HCT116 (cell line): ENCODE measurements at regions not wholly inside any gene's neighbourhood (a gene's known extent, or its start where the extent isn't known, plus 50 kb on each side); places are given as distances from the start of the nearest gene placed in this dataset.

ENCODE experiments used
- ATAC-seq: fragments of 200-7000 bp; cut with Tn5 transposase; 2 replicates; pipeline ENCODE4 v1.9.1; 2020; ENCODE audit warnings: mild to moderate bottlenecking, moderate library complexity
- BruUV-seq: library from RNA; stranded (reverse); fragments of 400-500 nt; replicated peaks from 2 replicates; lab custom pipeline; 2021; lab: Mats Ljungman, UMichigan
- CTCF ChIA-PET: fragments of 300-600 bp; sonication (Branson Sonifier 250); formaldehyde crosslinking; loops from one replicate; lab custom pipeline; 2021; ENCODE audit warnings: antibody characterized with exemption; lab: Charles Lee
- POLR2A ChIA-PET: fragments of 300-600, 350-600 bp; sonication (Branson Sonifier 250); formaldehyde crosslinking; loops from one replicate; lab custom pipeline; 2021; ENCODE audit warnings: antibody characterized with exemption; lab: Charles Lee
- RAD21 ChIA-PET, 2 experiments: fragments of 300-600 bp; sonication (Branson Sonifier 250); formaldehyde crosslinking; loops; one replicate each; lab custom pipeline; 2023; ENCODE audit warnings: low total read pairs in 2 of 2; ENCODE audit not compliant: uncharacterized antibody in 2 of 2, unreplicated experiment in 2 of 2, low non-redundant PET in 1 of 2; lab: Charles Lee
- DNase-seq: peaks from one replicate; pipeline ENCODE4 v3.0.0-alpha.2; 2010; ENCODE audit warnings: low read depth, low spot score
- H2AFZ ChIP-seq: fragments of 200-600 bp; shearing (Covaris generic), sonication (generic); 2 replicates; pipeline ENCODE4 v1.6.1; 2017; ENCODE audit warnings: low read depth, mixed run types, mixed read lengths, antibody characterized with exemption, low read length; ENCODE audit not compliant: poor library complexity, severe bottlenecking
- H3K27ac ChIP-seq: 2 replicates; pipeline ENCODE4 v1.5.1; 2012; ENCODE audit warnings: low read depth, low read length
- H3K27me3 ChIP-seq: fragments of 200-600 bp; sonication (generic); 2 replicates; pipeline ENCODE4 v1.6.1; 2016; ENCODE audit warnings: mixed run types, low read length, mixed read lengths; ENCODE audit not compliant: insufficient read depth
- H3K36me3 ChIP-seq, 2 experiments: fragments of 200-500 bp in 1 of 2; fragments of 200-600 bp in 1 of 2; sonication (Bioruptor generic) in 1 of 2; sonication (generic) in 1 of 2; 2 replicates each; pipeline versions ENCODE4 v1.5.1 to v1.6.1; 2014 to 2016; ENCODE audit warnings: low read length in 2 of 2, inconsistent platforms in 1 of 2, mixed read lengths in 1 of 2, mixed run types in 1 of 2; ENCODE audit not compliant: insufficient read depth in 2 of 2, control insufficient read depth in 1 of 2
- H3K4me1 ChIP-seq, 2 experiments: fragments of 200-600 bp in 1 of 2; sonication (generic) in 1 of 2; 2 replicates each; pipeline versions ENCODE4 v1.5.1 to v1.6.1; 2012 to 2017; ENCODE audit warnings: low read length in 2 of 2, inconsistent platforms in 1 of 2, mild to moderate bottlenecking in 1 of 2, mixed read lengths in 1 of 2, mixed run types in 1 of 2, moderate library complexity in 1 of 2; ENCODE audit not compliant: insufficient read depth in 2 of 2, control insufficient read depth in 1 of 2
- H3K4me2 ChIP-seq: fragments of 200-600 bp; sonication (generic); 2 replicates; pipeline ENCODE4 v1.6.1; 2017; ENCODE audit warnings: mixed run types, low read length, mixed read lengths
- H3K4me3 ChIP-seq, 2 experiments: fragments of 200-600 bp in 1 of 2; sonication (generic) in 1 of 2; replicated peaks in 1 of 2; 2 replicates each; pipeline ENCODE4 v1.5.1; 2011 to 2016; ENCODE audit warnings: low read length in 2 of 2, control low read depth in 1 of 2, low read depth in 1 of 2, mild to moderate bottlenecking in 1 of 2, mixed read lengths in 1 of 2, mixed run types in 1 of 2
- H3K79me2 ChIP-seq: fragments of 200-600 bp; sonication (generic); 2 replicates; pipeline ENCODE4 v1.6.1; 2017; ENCODE audit warnings: mild to moderate bottlenecking, mixed run types, low read length, moderate library complexity, mixed read lengths; ENCODE audit not compliant: insufficient read depth
- H3K9ac ChIP-seq: fragments of 200-600 bp; sonication (generic); 2 replicates; pipeline ENCODE4 v1.6.1; 2016; ENCODE audit warnings: low read length, mixed read lengths
- H3K9me2 ChIP-seq: fragments of 200-600 bp; sonication (generic), shearing (Covaris generic); 2 replicates; pipeline ENCODE4 v1.6.1; 2017; ENCODE audit warnings: mixed run types, mild to moderate bottlenecking, moderate library complexity; ENCODE audit not compliant: insufficient read depth
- H3K9me3 ChIP-seq, 2 experiments: fragments of 200-500 bp in 1 of 2; fragments of 200-600 bp in 1 of 2; sonication (Bioruptor generic) in 1 of 2; sonication (generic) in 1 of 2; 2 replicates each; pipeline ENCODE4 v1.6.1; 2014 to 2017; ENCODE audit warnings: low read length in 2 of 2, mixed read lengths in 2 of 2, inconsistent platforms in 1 of 2, low read depth in 1 of 2, mild to moderate bottlenecking in 1 of 2, mixed run types in 1 of 2, moderate library complexity in 1 of 2; ENCODE audit not compliant: control insufficient read depth in 1 of 2, insufficient read depth in 1 of 2
- H4K20me1 ChIP-seq: fragments of 200-600 bp; sonication (generic), shearing (Covaris generic); 2 replicates; pipeline ENCODE4 v1.6.1; 2017; ENCODE audit warnings: mixed run types, mild to moderate bottlenecking, moderate library complexity; ENCODE audit not compliant: insufficient read depth
- CBX3 ChIP-seq: IDR thresholded peaks from 2 replicates; pipeline ENCODE4 v1.6.1; 2012; ENCODE audit warnings: low read depth
- FOSL1 ChIP-seq: IDR thresholded peaks from 2 replicates; pipeline ENCODE4 v1.6.1; 2012; ENCODE audit warnings: low read depth
- JUND ChIP-seq: IDR thresholded peaks from 2 replicates; pipeline ENCODE4 v1.6.1; 2012
- MAX ChIP-seq: IDR thresholded peaks from 2 replicates; pipeline ENCODE4 v1.6.1; 2012
- POLR2AphosphoS5 ChIP-seq: IDR thresholded peaks from 2 replicates; pipeline ENCODE4 v1.6.1; 2011; ENCODE audit warnings: mild to moderate bottlenecking, low read depth, low read length, moderate library complexity
- RAD21 ChIP-seq: IDR thresholded peaks from 2 replicates; pipeline ENCODE4 v1.6.1; 2012; ENCODE audit warnings: low read depth, mild to moderate bottlenecking
- SIN3A ChIP-seq: IDR thresholded peaks from 2 replicates; pipeline ENCODE4 v1.6.1; 2012; ENCODE audit warnings: low read depth
- SRF ChIP-seq: IDR thresholded peaks from 2 replicates; pipeline ENCODE4 v1.6.1; 2012; ENCODE audit warnings: low read depth
- TCF7L2 ChIP-seq: IDR thresholded peaks from 2 replicates; pipeline ENCODE4 v1.7.0; 2011; ENCODE audit warnings: borderline replicate concordance, inconsistent platforms; ENCODE audit not compliant: insufficient read depth, insufficient read length; ENCODE audit errors: extremely low read depth
- YY1 ChIP-seq: IDR thresholded peaks from 2 replicates; pipeline ENCODE4 v1.6.1; 2011; ENCODE audit warnings: low read length, low read depth, moderate library complexity, mild to moderate bottlenecking; ENCODE audit not compliant: insufficient replicate concordance; ENCODE audit errors: extremely low read depth
- ZFX ChIP-seq: fragments of 450-650 bp; IDR thresholded peaks from 2 replicates; pipeline ENCODE4 v1.6.1; 2017
- intact Hi-C: fragments of 100-400 bp; cut with micrococcal nuclease; formaldehyde crosslinking; loops from 2 replicates; pipeline ENCODE4 v1.10.0; 2022
- TF ChIP-seq, protein P1 (sequence below): IDR thresholded peaks from 2 replicates; pipeline ENCODE4 v1.6.1; 2012

- POLR2A ChIA-PET: no interaction called here
- Histone ChIP-seq H3K9me2 (no peaks in the 10 kb centered on the region), H3K9ac (no peak overlapping the region), H3K27me3 (peaks cover 15% of the 10 kb centered on the region; the same call in 1 of the 2 replicates), H3K79me2 (no peaks in the 10 kb centered on the region), H3K4me1 (no peaks in the 10 kb centered on the region), H3K27ac (no peak overlapping the region), H3K36me3 (no peaks in the 10 kb centered on the region), H4K20me1 (no peaks in the 10 kb centered on the region), H3K9me3 (no peaks in the 10 kb centered on the region), H2AFZ (no peak overlapping the region), H3K4me3 (no peak overlapping the region), H3K4me2 (no peak overlapping the region)
- RAD21 ChIA-PET: no interaction called here
- no peak for ATAC-seq
- no TSS peak for BruUV-seq
- no peak for DNase-seq
- CTCF ChIA-PET: no interaction called here
- TF ChIP-seq, protein P1, sequence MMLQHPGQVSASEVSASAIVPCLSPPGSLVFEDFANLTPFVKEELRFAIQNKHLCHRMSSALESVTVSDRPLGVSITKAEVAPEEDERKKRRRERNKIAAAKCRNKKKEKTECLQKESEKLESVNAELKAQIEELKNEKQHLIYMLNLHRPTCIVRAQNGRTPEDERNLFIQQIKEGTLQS: no peak
- TF ChIP-seq RAD21 (no peak), CBX3 (no peak), JUND (no peak), SRF (no peak), TCF7L2 (no peak), POLR2AphosphoS5 (no peak), FOSL1 (no peak), ZFX (no peak), SIN3A (no peak), YY1 (no peak), MAX (no peak)
- intact Hi-C loops: no loop called here
These were observed 75.4 kb upstream of the HDAC4 start for GRCh38 chr2:239476029-239476756.
